IMR-90 (cell line): ENCODE measurements at regions not wholly inside any gene's neighbourhood (a gene's known extent, or its start where the extent isn't known, plus 50 kb on each side); places are given as distances from the start of the nearest gene placed in this dataset.

Source experiments
- ATAC-seq: fragments of 200-7000 bp; cut with Tn5 transposase; 2 replicates; pipeline ENCODE4 v1.9.1; 2020; ENCODE audit warnings: low read depth, mild to moderate bottlenecking, moderate library complexity
- BruUV-seq: library from RNA; stranded (reverse); fragments of 400-500 nt; replicated peaks from 2 replicates; lab custom pipeline; 2021; lab: Mats Ljungman, UMichigan
- CTCF ChIA-PET: fragments of 300-600 bp; formaldehyde crosslinking; extraction: SDS; loops from one replicate; lab custom pipeline; 2021; ENCODE audit warnings: antibody characterized with exemption; lab: Yijun Ruan, JAX
- POLR2A ChIA-PET: fragments of 300-600 bp; sonication (Branson Sonifier 250); formaldehyde crosslinking; loops from one replicate; lab custom pipeline; 2022; ENCODE audit warnings: antibody characterized with exemption; ENCODE audit not compliant: unreplicated experiment; lab: Charles Lee
- DNase-seq: peaks from one replicate; pipeline ENCODE4 v3.0.0; 2013
- H2AFZ ChIP-seq: replicated peaks from 2 replicates; pipeline ENCODE3; 2013; ENCODE audit warnings: low read length, mild to moderate bottlenecking; ENCODE audit not compliant: poor library complexity
- H2AK5ac ChIP-seq: 2 replicates; pipeline ENCODE4 v1.6.1; 2013; ENCODE audit warnings: low read depth, low read length, inconsistent platforms
- H2AK9ac ChIP-seq: replicated peaks from 2 replicates; pipeline ENCODE3; 2013; ENCODE audit warnings: mild to moderate bottlenecking, low read depth, low read length, moderate library complexity; ENCODE audit not compliant: poor library complexity
- H2BK120ac ChIP-seq: 2 replicates; pipeline ENCODE4 v1.6.1; 2013; ENCODE audit warnings: low read depth, low read length, inconsistent platforms
- H2BK15ac ChIP-seq: 3 replicates; pipeline ENCODE4 v1.6.1; 2013; ENCODE audit warnings: low read depth, low read length, inconsistent platforms
- H2BK20ac ChIP-seq: 2 replicates; pipeline ENCODE4 v1.6.1; 2013; ENCODE audit warnings: low read depth, mild to moderate bottlenecking, inconsistent platforms, low read length, moderate library complexity
- H2BK5ac ChIP-seq: 2 replicates; pipeline ENCODE4 v1.6.1; 2013; ENCODE audit warnings: mild to moderate bottlenecking, low read depth, low read length, inconsistent platforms; ENCODE audit not compliant: poor library complexity, severe bottlenecking
- H3K14ac ChIP-seq: replicated peaks from 2 replicates; pipeline ENCODE4 v1.6.1; 2013; ENCODE audit warnings: low read depth, low read length, inconsistent platforms
- H3K18ac ChIP-seq: 2 replicates; pipeline ENCODE4 v1.6.1; 2013; ENCODE audit warnings: low read depth, low read length, control low read depth
- H3K23ac ChIP-seq: 2 replicates; pipeline ENCODE4 v1.6.1; 2013; ENCODE audit warnings: low read depth, low read length, inconsistent platforms
- H3K27ac ChIP-seq: 2 replicates; pipeline ENCODE4 v1.5.1; 2013; ENCODE audit warnings: mild to moderate bottlenecking, control low read depth, low read length; ENCODE audit not compliant: insufficient read depth
- H3K27me3 ChIP-seq: 2 replicates; pipeline ENCODE4 v1.6.1; 2013; ENCODE audit warnings: low read length; ENCODE audit not compliant: control insufficient read depth, insufficient read depth
- H3K36me3 ChIP-seq: 2 replicates; pipeline ENCODE4 v1.6.1; 2013; ENCODE audit warnings: low read length, mixed read lengths; ENCODE audit not compliant: control insufficient read depth, insufficient read depth
- H3K4ac ChIP-seq: 2 replicates; pipeline ENCODE4 v1.6.1; 2013; ENCODE audit warnings: low read depth, low read length, inconsistent platforms
- H3K4me1 ChIP-seq: 2 replicates; pipeline ENCODE4 v1.6.1; 2013; ENCODE audit warnings: low read length, mixed read lengths; ENCODE audit not compliant: control insufficient read depth, insufficient read depth
- H3K4me2 ChIP-seq: 2 replicates; pipeline ENCODE4 v1.6.1; 2013; ENCODE audit warnings: low read depth, mild to moderate bottlenecking, control low read depth, low read length, moderate library complexity
- H3K4me3 ChIP-seq: 2 replicates; pipeline ENCODE4 v1.5.1; 2013; ENCODE audit warnings: low read depth, mild to moderate bottlenecking, control low read depth, low read length, moderate library complexity; ENCODE audit not compliant: insufficient read depth
- H3K56ac ChIP-seq: 2 replicates; pipeline ENCODE4 v1.6.1; 2013; ENCODE audit warnings: low read length, inconsistent platforms; ENCODE audit not compliant: insufficient read depth; ENCODE audit errors: extremely low read depth
- H3K79me1 ChIP-seq, 2 experiments: 2 replicates each; pipeline ENCODE4 v1.6.1; 2013; ENCODE audit warnings: low read length in 2 of 2, inconsistent platforms in 1 of 2, low read depth in 1 of 2
- H3K9ac ChIP-seq: 2 replicates; pipeline ENCODE4 v1.6.1; 2013; ENCODE audit warnings: low read depth, low read length, control low read depth
- H3K9me1 ChIP-seq: 2 replicates; pipeline ENCODE4 v1.6.1; 2013; ENCODE audit warnings: low read length, inconsistent platforms; ENCODE audit not compliant: insufficient read depth
- H3K9me3 ChIP-seq: 2 replicates; pipeline ENCODE4 v1.6.1; 2013; ENCODE audit warnings: low read length; ENCODE audit not compliant: control insufficient read depth, insufficient read depth
- H4K20me1 ChIP-seq: 2 replicates; pipeline ENCODE4 v1.6.1; 2013; ENCODE audit warnings: low read length, inconsistent platforms; ENCODE audit not compliant: insufficient read depth
- H4K5ac ChIP-seq: 2 replicates; pipeline ENCODE4 v1.6.1; 2013; ENCODE audit warnings: mild to moderate bottlenecking, low read depth, low read length, control low read depth
- H4K8ac ChIP-seq, 2 experiments: 2 replicates each; pipeline ENCODE4 v1.6.1; 2013; ENCODE audit warnings: low read depth in 2 of 2, low read length in 2 of 2, control low read depth in 1 of 2, inconsistent platforms in 1 of 2
- H4K91ac ChIP-seq: 2 replicates; pipeline ENCODE4 v1.6.1; 2013; ENCODE audit warnings: low read depth, low read length, inconsistent platforms; ENCODE audit not compliant: insufficient read depth
- BHLHE40 ChIP-seq: fragments of 150-350 bp; IDR thresholded peaks from 2 replicates; pipeline ENCODE4 v1.6.1; 2016; ENCODE audit warnings: mild to moderate bottlenecking, low read depth, low read length
- CHD1 ChIP-seq: IDR thresholded peaks from 2 replicates; pipeline ENCODE4 v1.6.1; 2012; ENCODE audit warnings: low read depth, low read length, improper control_type of control experiment
- ELK1 ChIP-seq: fragments of 150-350 bp; IDR thresholded peaks from 2 replicates; pipeline ENCODE4 v1.6.1; 2016; ENCODE audit warnings: low read depth, mild to moderate bottlenecking, low read length, moderate library complexity, borderline replicate concordance
- FOS ChIP-seq: fragments of 150-350 bp; IDR thresholded peaks from 2 replicates; pipeline ENCODE4 v1.6.1; 2016; ENCODE audit warnings: low read depth, low read length
- MAFK ChIP-seq: IDR thresholded peaks from 2 replicates; pipeline ENCODE4 v1.6.1; 2012; ENCODE audit warnings: low read depth, low read length, improper control_type of control experiment
- MAZ ChIP-seq: IDR thresholded peaks from 2 replicates; pipeline ENCODE4 v1.6.1; 2012; ENCODE audit warnings: low read depth, mild to moderate bottlenecking, low read length, improper control_type of control experiment, moderate library complexity, borderline replicate concordance
- MXI1 ChIP-seq: IDR thresholded peaks from 2 replicates; pipeline ENCODE4 v1.6.1; 2012; ENCODE audit warnings: low read depth, mild to moderate bottlenecking, low read length, moderate library complexity, borderline replicate concordance
- POLR2A ChIP-seq: IDR thresholded peaks from 2 replicates; pipeline ENCODE4 v1.6.1; 2012; ENCODE audit warnings: mild to moderate bottlenecking, low read depth, low read length
- RAD21 ChIP-seq: IDR thresholded peaks from 2 replicates; pipeline ENCODE4 v1.6.1; 2012; ENCODE audit warnings: low read length, improper control_type of control experiment
- RCOR1 ChIP-seq: IDR thresholded peaks from 2 replicates; pipeline ENCODE4 v1.6.1; 2012; ENCODE audit warnings: mild to moderate bottlenecking, low read length, improper control_type of control experiment; ENCODE audit not compliant: insufficient replicate concordance
- RFX5 ChIP-seq: IDR thresholded peaks from 2 replicates; pipeline ENCODE4 v1.8.0; 2012; ENCODE audit warnings: low read depth, mild to moderate bottlenecking, low read length, moderate library complexity
- SMC3 ChIP-seq: fragments of 150-350 bp; IDR thresholded peaks from 2 replicates; pipeline ENCODE4 v1.6.1; 2016; ENCODE audit warnings: low read depth, mild to moderate bottlenecking, antibody characterized with exemption, low read length, moderate library complexity
- dilution Hi-C: fragments of 300-500 bp; cut with HindIII; formaldehyde crosslinking; loops from one replicate; pipeline ENCODE4 v1.14.3; 2018; ENCODE audit warnings: low sequenced_read_pairs; ENCODE audit not compliant: unreplicated experiment
- in situ Hi-C: fragments of 300-500 bp; cut with MboI; formaldehyde crosslinking; loops from 3 replicates; pipeline ENCODE4 v1.14.3; 2019; ENCODE audit warnings: low sequenced_read_pairs, inconsistent platforms, mixed read lengths
- intact Hi-C: fragments of 100-400 bp; cut with micrococcal nuclease; formaldehyde crosslinking; loops from 2 replicates; pipeline ENCODE4 v1.10.0; 2022

- intact Hi-C loops (no loop called here), in situ Hi-C loops (no loop called here), dilution Hi-C loops (no loop called here)
- DNase-seq (no peak), ATAC-seq (no peak)
- Histone ChIP-seq H3K56ac (no peak overlapping the region), H3K9ac (no peak overlapping the region), H4K91ac (no peak overlapping the region), H3K27ac (no peak overlapping the region), H3K23ac (no peak overlapping the region), H3K4me1 (no peaks in the 10 kb centered on the region), H3K9me1 (no peaks in the 10 kb centered on the region), H2BK20ac (no peak overlapping the region), H2BK5ac (no peak overlapping the region), H3K18ac (no peak overlapping the region), H4K8ac (no peak overlapping the region), H2AFZ (no peak overlapping the region), H2BK15ac (no peak overlapping the region), H3K36me3 (no peaks in the 10 kb centered on the region), H2AK5ac (no peak overlapping the region), H3K4me3 (no peak overlapping the region), H4K5ac (no peak overlapping the region), H3K27me3 (no peaks in the 10 kb centered on the region), H3K4me2 (no peak overlapping the region), H3K79me1 (no peaks in the 10 kb centered on the region), H3K9me3 (peaks cover 2% of the 10 kb centered on the region; the same call in 1 of the 2 replicates), H4K20me1 (no peaks in the 10 kb centered on the region), H3K4ac (no peak overlapping the region), H2BK120ac (no peak overlapping the region), H2AK9ac (no peak overlapping the region), H3K14ac (no peak overlapping the region)
- TF ChIP-seq RCOR1 (no peak), MAZ (no peak), SMC3 (no peak), CHD1 (no peak), MXI1 (no peak), RFX5 (no peak), MAFK (no peak), BHLHE40 (no peak), POLR2A (no peak), RAD21 (no peak), FOS (no peak), ELK1 (no peak)
- no TSS peak for BruUV-seq
- CTCF ChIA-PET = no interaction called here
- POLR2A ChIA-PET = no interaction called here
These were observed 999.3 kb upstream of the TMPRSS15 start for GRCh38 chr21:19402870-19403269.
